EL (cell line): ENCODE measurements at regions not wholly inside any gene's neighbourhood (a gene's known extent, or its start where the extent isn't known, plus 50 kb on each side); places are given as distances from the start of the nearest gene placed in this dataset.

ENCODE experiments used
- DNase-seq: peaks from one replicate; pipeline ENCODE4 v3.0.0-alpha.2; 2016

- DNase-seq: no peak
Measured at GRCh38 chr17:27974531-27975145, 67.8 kb upstream of the NLK start.

- peak; percentile 45 for DNase-seq
Measured at GRCh38 chr17:27975146-27976011, 67.1 kb upstream of the NLK start.

- peak; percentile 36 for DNase-seq
Measured at GRCh38 chr17:27976331-27976730, 66.1 kb upstream of the NLK start.

GRCh38 chr17:27977751-27978688 is 64.5 kb upstream of the NLK start:
- peak; percentile 58 for DNase-seq

GRCh38 chr17:27978689-27979175 is 63.7 kb upstream of the NLK start:
- no peak for DNase-seq

GRCh38 chr17:27980043-27980442 is 62.4 kb upstream of the NLK start:
- DNase-seq: peak; percentile 89

- DNase-seq: no peak
Measured at GRCh38 chr17:27981978-27982377, 60.5 kb upstream of the NLK start.

GRCh38 chr17:27982688-27983087 is 59.8 kb upstream of the NLK start:
- no peak for DNase-seq

GRCh38 chr17:27983853-27984252 is 58.6 kb upstream of the NLK start:
- no peak for DNase-seq

GRCh38 chr17:27984404-27984803 is 58.1 kb upstream of the NLK start:
- DNase-seq: no peak

- DNase-seq: no peak
Measured at GRCh38 chr17:27984816-27985215, 57.7 kb upstream of the NLK start.

GRCh38 chr17:27985306-27985705 is 57.2 kb upstream of the NLK start:
- no peak for DNase-seq

GRCh38 chr17:27985736-27986399 is 56.6 kb upstream of the NLK start:
- no peak for DNase-seq

GRCh38 chr17:27986805-27987684 is 55.4 kb upstream of the NLK start:
- DNase-seq: no peak

GRCh38 chr17:27989046-27989445 is 53.4 kb upstream of the NLK start:
- peak; percentile 34 for DNase-seq

- no peak for DNase-seq
Measured at GRCh38 chr17:27990100-27990499, 52.4 kb upstream of the NLK start.

- no peak for DNase-seq
Measured at GRCh38 chr17:27990979-27991378, 51.5 kb upstream of the NLK start.

- DNase-seq: no peak
Measured at GRCh38 chr17:27991462-27991993, 50.9 kb upstream of the NLK start.
